ENCODE measurements at regions not wholly inside any gene's neighbourhood (a gene's known extent, or its start where the extent isn't known, plus 50 kb on each side); places are given as distances from the start of the nearest gene placed in this dataset.
"Not testable (repeated sequence)": the region's sequence is repeated elsewhere in the genome, so short reads cannot be mapped to it uniquely, and the experiment has no call there.

DNA sequence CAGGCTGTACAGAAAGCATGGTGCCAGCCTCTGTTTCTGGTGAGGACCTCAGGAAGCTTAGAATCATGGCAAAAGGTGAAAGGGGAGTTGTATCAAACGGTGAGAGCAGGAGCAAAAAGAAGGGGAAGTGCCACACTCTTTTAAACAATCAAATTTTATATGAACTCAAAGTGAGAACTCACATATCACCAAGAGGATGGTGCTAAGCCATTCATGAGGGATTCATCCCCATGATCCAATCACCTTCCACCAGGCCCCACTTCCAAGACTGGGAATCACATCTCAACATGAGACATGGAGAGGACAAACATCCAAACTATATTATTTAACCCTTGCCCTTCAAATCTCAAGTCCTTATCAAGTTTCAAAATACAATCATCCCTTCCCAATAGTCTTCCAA, 836.7 kb downstream of the SLITRK5 start:
- Mint-ChIP-seq H3K4me1 (ENCODE audit: low read depth) (no peaks in the 10 kb centered on the region), H3K4me3 (no peak overlapping the region), H3K9me3 (peaks cover 30% of the 10 kb centered on the region), H3K36me3 (ENCODE audit: low read depth) (no peaks in the 10 kb centered on the region), H3K27me3 (ENCODE audit: low read depth) (no peaks in the 10 kb centered on the region), H3K27ac (no peak overlapping the region)
- DNase-seq, result no peak
- CTCF ChIA-PET, result no interaction called here
- intact Hi-C loops (cut with micrococcal nuclease), result no loop called here

DNA sequence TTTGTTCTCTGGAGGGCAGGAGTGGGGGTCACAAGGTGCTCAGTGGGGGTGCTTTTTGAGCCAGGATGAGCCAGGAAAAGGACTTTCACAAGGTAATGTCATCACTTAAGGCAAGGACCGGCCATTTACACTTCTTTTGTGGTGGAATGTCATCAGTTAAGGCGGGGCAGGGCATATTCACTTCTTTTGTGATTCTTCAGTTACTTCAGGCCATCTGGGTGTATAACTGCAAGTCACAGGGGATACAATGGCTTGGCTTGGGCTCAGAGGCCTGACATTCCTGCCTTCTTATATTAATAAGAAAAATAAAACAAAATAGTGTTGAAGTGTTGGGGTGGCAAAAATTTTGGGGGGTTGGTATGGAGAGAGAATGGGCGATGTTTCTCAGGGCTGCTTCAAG, 841.8 kb downstream of the SLITRK5 start:
- DNase-seq; H3K27me3 Mint-ChIP-seq (ENCODE audit: low read depth); H3K4me1 Mint-ChIP-seq (ENCODE audit: low read depth); H3K27ac Mint-ChIP-seq; H3K36me3 Mint-ChIP-seq (ENCODE audit: low read depth); intact Hi-C loops (cut with micrococcal nuclease); H3K4me3 Mint-ChIP-seq; CTCF ChIA-PET: not testable (repeated sequence)
- H3K9me3 Mint-ChIP-seq, result peaks cover 19% of the 10 kb centered on the region

DNA sequence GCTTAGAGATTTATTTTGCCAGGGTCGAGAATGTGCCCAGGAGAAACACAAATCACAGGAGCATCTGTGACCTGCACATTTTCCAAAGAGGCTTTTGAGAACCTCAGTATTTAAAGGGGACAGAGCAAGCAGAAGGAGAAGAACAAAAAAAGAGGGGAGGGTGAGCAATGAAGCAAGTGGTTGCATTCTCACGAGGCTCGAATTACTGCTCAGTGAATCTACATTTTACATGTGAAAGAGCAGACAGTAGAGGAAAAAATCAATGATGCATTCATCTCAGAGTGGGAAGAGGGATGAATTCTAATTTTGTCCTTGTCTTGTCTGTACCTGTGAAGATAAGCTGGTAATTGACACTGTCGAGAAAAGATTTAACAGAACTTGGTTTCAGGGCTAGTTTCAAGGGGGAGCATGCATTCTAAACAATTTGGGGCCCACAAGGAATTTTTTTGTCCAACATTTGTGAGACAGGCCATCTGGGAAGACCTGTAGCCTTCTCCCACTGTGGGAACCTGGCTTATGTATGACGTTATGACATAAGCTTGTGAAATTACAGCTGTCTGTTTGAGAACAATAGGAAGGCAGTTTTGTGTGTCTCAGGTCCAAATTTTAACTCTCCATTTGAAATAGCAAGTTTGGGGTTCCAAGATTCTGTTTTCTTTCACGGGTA, 855.1 kb downstream of the SLITRK5 start:
- no peaks in the 10 kb centered on the region for H3K36me3 Mint-ChIP-seq (ENCODE audit: low read depth)
- no peaks in the 10 kb centered on the region for H3K27me3 Mint-ChIP-seq (ENCODE audit: low read depth)
- no peaks in the 10 kb centered on the region for H3K4me1 Mint-ChIP-seq (ENCODE audit: low read depth)
- DNase-seq, result no peak
- intact Hi-C loops (cut with micrococcal nuclease), result no loop called here
- H3K4me3 Mint-ChIP-seq, result no peak overlapping the region
- CTCF ChIA-PET, result no interaction called here
- H3K27ac Mint-ChIP-seq, result no peak overlapping the region
- peaks cover 3% of the 10 kb centered on the region for H3K9me3 Mint-ChIP-seq

DNA sequence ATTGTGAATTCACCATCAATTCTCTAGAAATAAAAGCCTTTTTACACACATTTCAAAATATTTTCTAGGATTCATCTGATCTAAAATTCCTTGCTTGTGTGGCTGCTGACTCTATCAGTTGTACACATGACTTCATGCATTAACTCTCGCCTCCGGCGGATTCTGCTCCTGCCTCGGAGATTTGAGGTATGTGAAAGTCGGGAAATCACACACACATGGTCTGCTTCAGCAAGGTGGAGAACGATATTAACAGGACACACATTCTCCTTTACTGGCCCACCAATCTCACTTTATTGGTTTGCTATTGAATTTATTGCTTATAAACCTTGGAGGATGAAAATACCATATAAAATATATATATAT, 855.7 kb downstream of the SLITRK5 start:
- peaks cover 3% of the 10 kb centered on the region for H3K9me3 Mint-ChIP-seq
- no peaks in the 10 kb centered on the region for H3K4me1 Mint-ChIP-seq (ENCODE audit: low read depth)
- CTCF ChIA-PET, result no interaction called here
- no peaks in the 10 kb centered on the region for H3K36me3 Mint-ChIP-seq (ENCODE audit: low read depth)
- DNase-seq, result no peak
- H3K4me3 Mint-ChIP-seq, result no peak overlapping the region
- no peaks in the 10 kb centered on the region for H3K27me3 Mint-ChIP-seq (ENCODE audit: low read depth)
- H3K27ac Mint-ChIP-seq, result no peak overlapping the region
- intact Hi-C loops (cut with micrococcal nuclease), result no loop called here

DNA sequence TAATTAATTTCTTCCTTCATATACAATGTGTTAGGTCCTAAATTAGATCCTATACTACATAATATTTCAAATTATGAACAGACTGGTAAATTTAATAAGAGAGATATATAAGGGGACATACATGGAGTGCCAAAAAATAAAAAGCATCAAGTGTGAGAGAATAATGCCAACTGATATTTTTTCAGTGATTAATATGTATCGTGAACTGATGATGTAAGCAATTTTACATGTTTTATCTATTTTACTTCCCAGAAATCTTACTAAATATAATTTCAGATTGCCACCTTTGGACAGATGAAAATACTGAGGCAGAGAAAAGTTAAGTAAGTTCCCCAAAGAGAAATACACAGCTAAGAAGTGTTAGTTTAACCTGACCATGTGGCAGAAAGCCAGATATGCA, 870.8 kb downstream of the SLITRK5 start:
- Mint-ChIP-seq H3K9me3 (no peaks in the 10 kb centered on the region), H3K36me3 (ENCODE audit: low read depth) (no peaks in the 10 kb centered on the region), H3K27me3 (ENCODE audit: low read depth) (no peaks in the 10 kb centered on the region), H3K4me1 (ENCODE audit: low read depth) (no peaks in the 10 kb centered on the region), H3K27ac (no peak overlapping the region), H3K4me3 (no peak overlapping the region)
- CTCF ChIA-PET, result no interaction called here
- intact Hi-C loops (cut with micrococcal nuclease), result no loop called here
- no peak for DNase-seq

DNA sequence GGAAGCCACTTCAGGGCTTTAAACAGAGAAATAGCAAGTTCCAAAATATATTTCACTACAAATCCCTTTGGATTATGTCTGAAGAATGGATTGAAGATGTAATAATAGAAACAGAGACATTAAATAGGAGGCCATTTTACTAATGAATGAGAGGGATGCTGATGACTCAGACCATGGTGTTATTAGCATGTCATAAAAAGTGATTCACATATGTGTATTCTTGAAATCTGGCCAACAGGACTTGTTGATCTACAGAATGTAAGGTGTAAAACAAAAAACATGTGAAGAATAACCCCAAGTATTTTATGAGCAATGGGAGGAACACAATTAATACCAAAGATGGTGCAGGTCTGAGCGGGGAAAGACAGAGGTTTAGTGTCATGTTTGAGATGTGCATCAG, 873.7 kb downstream of the SLITRK5 start:
- no peak for DNase-seq
- intact Hi-C loops (cut with micrococcal nuclease), result no loop called here
- Mint-ChIP-seq H3K36me3 (ENCODE audit: low read depth) (no peaks in the 10 kb centered on the region), H3K4me3 (no peak overlapping the region), H3K27me3 (ENCODE audit: low read depth) (no peaks in the 10 kb centered on the region), H3K9me3 (no peaks in the 10 kb centered on the region), H3K4me1 (ENCODE audit: low read depth) (no peaks in the 10 kb centered on the region), H3K27ac (no peak overlapping the region)
- CTCF ChIA-PET, result no interaction called here

DNA sequence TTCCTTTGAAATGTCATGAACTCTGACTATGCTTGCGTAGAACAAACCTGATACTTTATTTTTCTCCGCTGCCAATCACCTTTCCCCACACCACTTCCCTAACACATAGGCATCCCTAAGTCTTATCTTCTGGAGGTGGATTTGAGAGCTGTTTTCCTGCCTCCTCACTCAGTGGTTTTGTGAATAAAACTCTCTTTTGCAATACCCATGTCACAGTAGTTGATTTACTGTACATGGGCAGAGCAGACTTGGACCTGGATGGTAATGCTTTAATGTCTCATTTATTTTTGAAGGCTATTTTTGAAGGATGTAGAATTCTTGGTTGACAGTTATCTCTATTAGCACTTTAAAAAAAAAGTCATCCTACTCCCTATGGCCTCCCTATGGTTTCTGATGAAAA, 881.8 kb downstream of the SLITRK5 start:
- Mint-ChIP-seq H3K9me3 (peaks cover 2% of the 10 kb centered on the region), H3K27me3 (ENCODE audit: low read depth) (no peaks in the 10 kb centered on the region), H3K4me3 (no peak overlapping the region), H3K36me3 (ENCODE audit: low read depth) (no peaks in the 10 kb centered on the region), H3K27ac (no peak overlapping the region), H3K4me1 (ENCODE audit: low read depth) (no peaks in the 10 kb centered on the region)
- CTCF ChIA-PET, result no interaction called here
- no peak for DNase-seq
- intact Hi-C loops (cut with micrococcal nuclease), result no loop called here

DNA sequence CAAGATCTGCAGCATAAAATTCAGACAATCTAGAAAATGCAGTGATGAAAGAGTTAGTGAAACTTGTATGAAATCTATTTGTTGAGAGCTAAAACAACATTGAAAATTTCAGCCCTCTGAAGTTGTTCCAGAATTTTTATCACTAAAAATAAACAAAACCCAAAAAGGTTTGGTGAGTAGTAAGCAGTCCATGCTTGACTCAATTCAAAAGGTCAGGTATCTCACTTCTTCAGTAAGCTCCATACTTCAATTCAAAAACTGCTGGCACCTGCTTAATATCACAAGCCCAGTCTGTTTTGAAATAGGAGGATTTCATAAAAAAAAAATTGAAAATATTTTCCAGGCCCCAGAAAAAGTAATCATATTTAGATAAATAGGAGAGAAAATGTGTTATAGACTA, 894.4 kb downstream of the SLITRK5 start:
- Mint-ChIP-seq H3K4me1 (ENCODE audit: low read depth) (no peaks in the 10 kb centered on the region), H3K9me3 (peaks cover 2% of the 10 kb centered on the region), H3K36me3 (ENCODE audit: low read depth) (no peaks in the 10 kb centered on the region), H3K27ac (no peak overlapping the region), H3K4me3 (no peak overlapping the region), H3K27me3 (ENCODE audit: low read depth) (no peaks in the 10 kb centered on the region)
- CTCF ChIA-PET, result interaction anchor here (0.9 kb wide), 1 partner anchor 10 kb away, joined by 3 read pairs; no protein-coding TSS in a partner anchor
- DNase-seq, result no peak
- intact Hi-C loops (cut with micrococcal nuclease), result no loop called here

DNA sequence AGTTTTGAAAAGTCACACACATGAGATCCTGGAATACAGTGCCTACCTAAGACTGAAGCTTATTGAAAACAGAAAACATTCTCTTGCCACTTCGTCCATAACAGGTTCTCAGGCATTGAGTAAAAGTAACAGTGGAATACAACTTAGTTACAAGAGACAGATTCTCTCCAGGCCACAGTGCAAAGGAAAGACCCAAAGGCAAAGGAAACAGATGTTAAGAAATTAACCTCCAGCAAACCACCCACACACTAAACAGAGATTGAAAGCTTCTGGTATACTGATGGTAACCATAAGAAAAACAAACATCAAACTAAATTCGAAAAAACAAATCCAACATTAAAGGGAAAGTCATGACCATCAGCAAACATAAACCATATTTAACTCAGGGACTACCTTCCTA, 914.7 kb downstream of the SLITRK5 start:
- CTCF ChIA-PET, result no interaction called here
- no peak for DNase-seq
- no peaks in the 10 kb centered on the region for H3K4me1 Mint-ChIP-seq (ENCODE audit: low read depth)
- H3K27me3 Mint-ChIP-seq (ENCODE audit: low read depth), result no peaks in the 10 kb centered on the region
- H3K27ac Mint-ChIP-seq, result no peak overlapping the region
- intact Hi-C loops (cut with micrococcal nuclease), result no loop called here
- no peaks in the 10 kb centered on the region for H3K36me3 Mint-ChIP-seq (ENCODE audit: low read depth)
- H3K4me3 Mint-ChIP-seq, result no peak overlapping the region
- peaks cover 2% of the 10 kb centered on the region for H3K9me3 Mint-ChIP-seq

DNA sequence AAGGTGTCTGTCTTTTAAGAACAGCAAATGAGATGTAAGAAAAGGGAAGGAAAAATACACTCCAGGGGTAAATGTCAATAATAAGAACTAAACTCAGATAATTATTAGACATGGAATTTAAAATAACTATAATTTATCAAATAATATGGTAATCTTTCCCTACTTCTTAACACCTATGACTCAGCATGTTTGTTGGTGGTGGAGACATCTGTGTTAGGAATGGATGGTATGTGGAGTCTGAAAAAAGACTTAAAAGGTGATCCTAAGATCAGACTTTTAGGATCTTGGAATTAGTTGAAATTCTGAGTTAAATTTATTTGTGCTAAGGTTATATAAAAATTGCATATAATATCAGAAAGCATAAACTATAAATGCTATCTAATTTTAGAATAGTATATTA, 915.1 kb downstream of the SLITRK5 start:
- Mint-ChIP-seq H3K27ac (no peak overlapping the region), H3K4me3 (no peak overlapping the region), H3K27me3 (ENCODE audit: low read depth) (no peaks in the 10 kb centered on the region), H3K36me3 (ENCODE audit: low read depth) (no peaks in the 10 kb centered on the region), H3K9me3 (peaks cover 2% of the 10 kb centered on the region), H3K4me1 (ENCODE audit: low read depth) (no peaks in the 10 kb centered on the region)
- no peak for DNase-seq
- CTCF ChIA-PET, result no interaction called here
- intact Hi-C loops (cut with micrococcal nuclease), result no loop called here

DNA sequence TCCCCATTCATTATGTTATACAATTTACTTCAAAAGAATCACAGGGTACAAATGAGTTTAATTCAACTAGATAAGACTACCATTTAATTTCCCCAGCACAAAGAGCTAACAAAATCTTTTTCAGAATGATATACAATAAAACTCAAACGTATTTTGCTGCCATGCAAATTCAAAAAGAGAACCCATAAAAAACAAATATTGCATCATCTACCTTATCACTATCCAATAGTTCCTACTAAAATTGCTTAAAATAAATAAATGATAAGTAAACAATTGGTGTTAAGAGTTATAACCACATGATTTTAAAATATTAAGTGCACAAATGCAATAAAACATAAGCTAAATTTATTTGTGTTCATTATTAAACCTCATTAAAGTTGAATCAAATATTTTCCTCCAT, 919.4 kb downstream of the SLITRK5 start:
- peaks cover 8% of the 10 kb centered on the region for H3K9me3 Mint-ChIP-seq
- H3K4me3 Mint-ChIP-seq, result no peak overlapping the region
- no peaks in the 10 kb centered on the region for H3K4me1 Mint-ChIP-seq (ENCODE audit: low read depth)
- no peaks in the 10 kb centered on the region for H3K27me3 Mint-ChIP-seq (ENCODE audit: low read depth)
- no peaks in the 10 kb centered on the region for H3K36me3 Mint-ChIP-seq (ENCODE audit: low read depth)
- H3K27ac Mint-ChIP-seq, result no peak overlapping the region
- CTCF ChIA-PET, result no interaction called here
- intact Hi-C loops (cut with micrococcal nuclease), result no loop called here
- DNase-seq, result no peak

DNA sequence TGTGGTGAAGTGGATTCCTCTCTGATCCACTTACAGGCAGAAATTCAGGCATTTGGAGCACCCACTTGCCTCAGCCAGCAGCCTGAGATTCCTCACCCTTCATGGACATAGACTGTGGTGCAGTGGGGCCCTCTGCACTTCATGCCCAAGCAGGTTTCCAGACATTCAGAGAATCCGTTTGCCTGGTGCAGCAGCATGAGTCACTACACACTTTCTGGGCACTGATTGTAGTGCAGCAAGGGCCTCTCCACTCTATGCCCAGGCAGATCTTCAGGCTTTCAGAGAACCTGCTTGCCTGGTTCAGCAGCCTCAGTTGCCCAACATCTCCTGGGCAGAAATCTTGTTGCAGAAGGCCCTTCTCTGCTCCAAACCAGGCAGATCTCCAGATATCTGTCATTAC, 920.9 kb downstream of the SLITRK5 start:
- H3K4me1 Mint-ChIP-seq (ENCODE audit: low read depth), result no peaks in the 10 kb centered on the region
- intact Hi-C loops (cut with micrococcal nuclease), result no loop called here
- CTCF ChIA-PET, result no interaction called here
- DNase-seq, result no peak
- peaks cover 9% of the 10 kb centered on the region for H3K9me3 Mint-ChIP-seq
- no peaks in the 10 kb centered on the region for H3K36me3 Mint-ChIP-seq (ENCODE audit: low read depth)
- H3K27me3 Mint-ChIP-seq (ENCODE audit: low read depth), result no peaks in the 10 kb centered on the region
- H3K4me3 Mint-ChIP-seq, result no peak overlapping the region
- H3K27ac Mint-ChIP-seq, result no peak overlapping the region

DNA sequence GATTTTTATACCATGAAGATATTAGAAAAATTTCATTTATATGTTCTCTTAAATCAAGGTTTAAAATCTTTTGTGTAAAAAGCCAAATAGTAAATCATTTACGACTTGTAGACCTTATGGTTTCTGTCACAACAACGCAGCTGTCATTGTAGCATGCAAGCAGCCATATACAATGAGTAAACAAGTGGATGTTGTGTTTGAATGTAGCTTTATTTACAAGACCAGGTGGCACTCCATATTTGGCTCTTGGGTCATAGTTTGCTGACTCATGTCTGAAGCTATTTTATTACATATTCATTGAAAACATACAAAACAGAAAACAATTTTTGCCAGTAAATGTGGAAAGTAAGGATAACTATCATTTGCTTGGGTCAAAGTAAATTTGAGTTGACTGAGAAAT, 930.8 kb downstream of the SLITRK5 start:
- H3K4me1 Mint-ChIP-seq (ENCODE audit: low read depth), result no peaks in the 10 kb centered on the region
- intact Hi-C loops (cut with micrococcal nuclease), result no loop called here
- H3K9me3 Mint-ChIP-seq, result no peaks in the 10 kb centered on the region
- no peaks in the 10 kb centered on the region for H3K36me3 Mint-ChIP-seq (ENCODE audit: low read depth)
- H3K27me3 Mint-ChIP-seq (ENCODE audit: low read depth), result no peaks in the 10 kb centered on the region
- DNase-seq, result no peak
- H3K4me3 Mint-ChIP-seq, result no peak overlapping the region
- no peak overlapping the region for H3K27ac Mint-ChIP-seq
- CTCF ChIA-PET, result no interaction called here

All from activated naive CD4-positive, alpha-beta T cell treated with anti-CD3 and anti-CD28 coated beads for 36 hours (primary cell).